K562 (cell line): ENCODE measurements at regions not wholly inside any gene's neighbourhood (a gene's known extent, or its start where the extent isn't known, plus 50 kb on each side); places are given as distances from the start of the nearest gene placed in this dataset.

Source experiments
- ATAC-seq: fragments of 200-7000 bp; cut with Tn5 transposase; 3 replicates; pipeline ENCODE4 v1.9.1; 2020; ENCODE audit warnings: moderate library complexity
- BruUV-seq: library from RNA; stranded (reverse); fragments of 400-500 nt; replicated peaks from 2 replicates; lab custom pipeline; 2021; lab: Mats Ljungman, UMichigan
- CTCF ChIA-PET: fragments of 300-600 bp; formaldehyde crosslinking; extraction: SDS; loops from one replicate; lab custom pipeline; 2021; ENCODE audit warnings: low intra/inter-chr PET ratio; lab: Yijun Ruan, JAX
- POLR2A ChIA-PET: fragments of 300-600, 350-650 bp; sonication (Branson Sonifier 250); formaldehyde crosslinking; extraction: SDS; loops from one replicate; lab custom pipeline; 2021; ENCODE audit warnings: antibody characterized with exemption, inconsistent platforms; lab: Yijun Ruan, JAX
- DNase-seq, 4 experiments: peaks; one replicate each; pipeline versions ENCODE4 v3.0.0 to v3.0.0-alpha.2; 2011 to 2018; ENCODE audit warnings: low spot score in 3 of 4, mixed read lengths in 3 of 4; ENCODE audit errors: extremely low read depth in 1 of 4
- FAIRE-seq: peaks from 2 replicates; lab custom pipeline; 2011; peaks lifted over from hg19 to GRCh38; lab: Jason Lieb, UNC
- H2AFZ ChIP-seq: 2 replicates; pipeline ENCODE4 v1.6.0; 2011; ENCODE audit warnings: low read depth, low read length, control low read depth, inconsistent platforms
- H3K27ac ChIP-seq: fragments of 200-600 bp; 3 replicates; pipeline ENCODE4 v1.8.0; 2011; ENCODE audit warnings: low read depth, mild to moderate bottlenecking, control low read depth, inconsistent platforms, low read length, moderate library complexity, mixed read lengths; ENCODE audit errors: extremely low read depth
- H3K27me3 ChIP-seq, 2 experiments: fragments of 300-600 bp in 1 of 2; 2 replicates in 1 of 2; 3 replicates in 1 of 2; pipeline versions ENCODE4 v1.6.0 to v1.8.0; 2011; ENCODE audit warnings: inconsistent platforms in 2 of 2, low read length in 2 of 2, mild to moderate bottlenecking in 1 of 2, mixed read lengths in 1 of 2, moderate library complexity in 1 of 2; ENCODE audit not compliant: control insufficient read depth in 2 of 2, insufficient read depth in 2 of 2
- H3K36me3 ChIP-seq: fragments of 300-600 bp; 3 replicates; pipeline ENCODE4 v1.8.0; 2011; ENCODE audit warnings: mild to moderate bottlenecking, low read length, inconsistent platforms; ENCODE audit not compliant: control insufficient read depth, insufficient read depth
- H3K4me1 ChIP-seq, 2 experiments: fragments of 200-600 bp in 1 of 2; replicated peaks in 1 of 2; 2 replicates in 1 of 2; 3 replicates in 1 of 2; pipeline versions ENCODE4 v1.5.1 to v1.8.0; 2011; ENCODE audit warnings: inconsistent platforms in 2 of 2, low read length in 2 of 2, mild to moderate bottlenecking in 1 of 2, mixed read lengths in 1 of 2, moderate library complexity in 1 of 2; ENCODE audit not compliant: control insufficient read depth in 2 of 2, insufficient read depth in 2 of 2
- H3K4me2 ChIP-seq: 2 replicates; pipeline ENCODE4 v1.6.1; 2011; ENCODE audit warnings: low read length, control low read depth, inconsistent platforms, mixed read lengths; ENCODE audit not compliant: insufficient read depth
- H3K4me3 ChIP-seq: fragments of 200-600 bp; sonication (generic), shearing (Covaris generic); 2 replicates; pipeline ENCODE4 v1.5.1; 2016; ENCODE audit warnings: control low read depth, inconsistent platforms
- H3K79me2 ChIP-seq: fragments of 200-600 bp; 3 replicates; pipeline ENCODE4 v1.8.0; 2011; ENCODE audit warnings: low read length, inconsistent platforms; ENCODE audit not compliant: control insufficient read depth, insufficient read depth
- H3K9ac ChIP-seq, 2 experiments: 2 replicates each; pipeline versions ENCODE4 v1.6.0 to v1.6.1; 2011; ENCODE audit warnings: low read depth in 2 of 2, low read length in 2 of 2, control low read depth in 1 of 2, inconsistent platforms in 1 of 2, mild to moderate bottlenecking in 1 of 2, mixed read lengths in 1 of 2; ENCODE audit not compliant: insufficient read depth in 1 of 2
- H3K9me1 ChIP-seq: one replicate; pipeline ENCODE4 v1.6.0; 2011; ENCODE audit warnings: inconsistent platforms, mild to moderate bottlenecking, low read length, moderate library complexity; ENCODE audit not compliant: control insufficient read depth, insufficient read depth
- H3K9me3 ChIP-seq: replicated peaks from 2 replicates; pipeline ENCODE4 v1.5.1; 2011; ENCODE audit warnings: low read depth, low read length, inconsistent platforms; ENCODE audit not compliant: control insufficient read depth, insufficient read depth
- H4K20me1 ChIP-seq: replicated peaks from 2 replicates; pipeline ENCODE4 v1.6.1; 2011; ENCODE audit warnings: low read length, inconsistent platforms, mixed read lengths; ENCODE audit not compliant: control insufficient read depth, insufficient read depth
- ARID4B ChIP-seq: sonication (generic); formaldehyde crosslinking; IDR thresholded peaks from 2 replicates; pipeline ENCODE4 v1.8.0; 2022; ENCODE audit warnings: mild to moderate bottlenecking, missing genetic modification reagents
- BMI1 ChIP-seq: fragments of 150-350 bp; IDR thresholded peaks from 2 replicates; pipeline ENCODE4 v1.6.1; 2014; ENCODE audit warnings: low read length
- COPS2 ChIP-seq: fragments of 450-650 bp; conservative IDR thresholded peaks from 2 replicates; pipeline ENCODE4 v1.6.1; 2016; ENCODE audit warnings: mild to moderate bottlenecking, moderate library complexity
- EHMT2 ChIP-seq: fragments of 450-650 bp; IDR thresholded peaks from 2 replicates; pipeline ENCODE4 v1.6.1; 2018; ENCODE audit warnings: antibody characterized with exemption
- FOSL1 ChIP-seq: fragments of 200-800 bp; sonication (Bioruptor generic); conservative IDR thresholded peaks from 2 replicates; pipeline ENCODE4 v1.6.1; 2016; ENCODE audit warnings: missing genetic modification characterization, missing compliant biosample characterization
- JUNB ChIP-seq: fragments of 450-650 bp; formaldehyde crosslinking; conservative IDR thresholded peaks from 2 replicates; pipeline ENCODE4 v1.4.0; 2020; ENCODE audit warnings: mild to moderate bottlenecking
- POLR2H ChIP-seq: IDR thresholded peaks from 2 replicates; pipeline ENCODE4 v1.6.1; 2016; ENCODE audit warnings: missing genetic modification characterization, low read depth, mild to moderate bottlenecking, control low read depth, missing compliant biosample characterization, moderate library complexity
- RCOR1 ChIP-seq, 2 experiments: IDR thresholded peaks; 2 replicates each; pipeline ENCODE4 v1.6.1; 2012; ENCODE audit warnings: low read depth in 2 of 2, low read length in 2 of 2, borderline replicate concordance in 1 of 2, improper control_type of control experiment in 1 of 2
- SRSF7 ChIP-seq: fragments of 200-400 bp; formaldehyde crosslinking; optimal IDR thresholded peaks from 2 replicates; pipeline ENCODE3; 2017; ENCODE audit warnings: mild to moderate bottlenecking, low read depth, low read length
- TSHZ1 ChIP-seq: fragments of 250-450 bp; sonication (Bioruptor Pico); IDR thresholded peaks from 2 replicates; pipeline ENCODE4 v1.4.0; 2020; ENCODE audit warnings: mild to moderate bottlenecking, moderate library complexity
- ZNF12 ChIP-seq: sonication (generic); formaldehyde crosslinking; IDR thresholded peaks from 2 replicates; pipeline ENCODE4 v1.4.0; 2020; ENCODE audit warnings: mild to moderate bottlenecking, missing genetic modification reagents
- in situ Hi-C: fragments of 300-500 bp; cut with MboI; formaldehyde crosslinking; loops from 4 replicates; pipeline ENCODE4 v1.15.0; 2018; ENCODE audit warnings: inconsistent platforms, mixed read lengths
- intact Hi-C: fragments of 100-400 bp; cut with micrococcal nuclease; formaldehyde crosslinking; loops from 2 replicates; pipeline ENCODE4 v1.14.2; 2022

DNA sequence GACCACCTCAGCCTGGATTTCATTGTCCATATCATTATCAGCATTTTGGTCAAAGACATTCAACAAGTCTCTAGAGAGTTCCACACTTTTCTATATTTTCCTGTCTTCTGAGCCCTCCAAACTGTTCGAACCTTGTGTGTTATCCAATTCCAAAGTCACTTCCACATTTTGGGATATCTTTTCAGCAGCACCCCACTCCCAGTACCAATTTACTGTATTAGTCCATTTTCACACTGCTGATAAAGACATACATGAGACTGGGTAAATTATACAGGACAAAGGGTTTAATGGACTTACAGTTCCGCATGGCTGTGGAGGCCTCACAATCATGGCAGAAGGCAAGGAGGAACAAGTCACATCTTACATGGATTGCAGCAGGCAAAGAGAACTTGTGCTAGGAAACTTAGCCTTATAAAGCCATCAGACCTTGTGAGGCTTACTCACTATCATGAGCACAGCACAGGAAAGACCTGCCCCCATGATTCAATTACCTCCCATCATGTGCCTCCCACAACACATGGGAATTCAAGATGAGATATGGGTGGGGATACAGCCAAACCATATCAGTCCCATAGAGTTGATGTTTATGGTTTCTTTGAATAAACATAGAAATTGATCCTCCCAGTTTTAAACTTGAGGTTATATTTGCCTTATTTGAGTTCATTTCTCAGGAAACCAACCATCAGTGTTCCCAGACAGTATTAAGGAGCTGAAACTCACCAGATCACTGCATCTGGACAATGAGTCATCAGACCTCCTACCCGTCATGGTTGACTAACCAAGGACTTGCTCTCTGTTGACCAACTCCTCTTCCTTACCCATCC is 322.7 kb upstream of the DUSP10 start (continued):
- TF ChIP-seq TSHZ1 (CRISPR knock-in tag) (no peak), JUNB (CRISPR knock-in tag) (0 out of 2 replicates have a peak, but pooled peaks have one; percentile 14), BMI1 (no peak), FOSL1 (tag) (peak; percentile 59), RCOR1 (IDR thresholded peaks at IDR 0.05; ENCODE audit: borderline replicate concordance in 1 of 2, low read depth in 2 of 2, low read length in 2 of 2) (no peak), SRSF7 (no peak)

DNA sequence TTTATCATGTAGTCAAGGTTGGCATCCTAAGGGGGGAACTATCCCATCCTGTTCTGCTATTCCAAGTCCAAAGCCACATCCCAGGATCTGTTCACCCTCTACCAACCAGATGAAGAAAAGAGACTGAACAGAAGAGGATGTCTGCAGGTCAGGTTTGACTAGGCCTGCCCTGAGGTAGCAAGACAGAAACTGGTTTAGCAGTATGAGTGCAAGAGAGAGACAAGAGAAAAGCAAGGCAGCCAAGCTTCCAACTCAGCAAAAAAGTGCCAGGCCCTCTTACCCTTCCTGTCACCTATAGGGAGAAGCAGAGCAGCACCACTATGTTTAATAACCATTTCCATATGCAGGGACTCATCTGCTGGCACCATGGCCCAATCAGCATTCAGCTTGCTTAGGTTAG is 320.8 kb upstream of the DUSP10 start:
- Histone ChIP-seq H3K4me3 (no peak overlapping the region), H3K36me3 (no peaks in the 10 kb centered on the region), H3K9ac (no peak overlapping the region), H3K4me1 (no peaks in the 10 kb centered on the region), H4K20me1 (no peaks in the 10 kb centered on the region), H3K27ac (no peak overlapping the region), H3K9me1 (no peaks in the 10 kb centered on the region), H3K4me2 (no peak overlapping the region), H3K79me2 (no peaks in the 10 kb centered on the region), H3K27me3 (no peaks in the 10 kb centered on the region), H2AFZ (no peak overlapping the region), H3K9me3 (no peaks in the 10 kb centered on the region; the same call in 1 of the 2 replicates)
- DNase-seq (no peak), ATAC-seq (no peak), FAIRE-seq (no peak)
- no TSS peak for BruUV-seq
- intact Hi-C loops (no loop called here), in situ Hi-C loops (no loop called here)
- CTCF ChIA-PET = no interaction called here
- POLR2A ChIA-PET = no interaction called here
- TF ChIP-seq ZNF12 (no peak), EHMT2 (no peak), COPS2 (no peak), POLR2H (no peak), ARID4B (CRISPR knock-in tag) (no peak)
